ENCODE measurements at regions not wholly inside any gene's neighbourhood (a gene's known extent, or its start where the extent isn't known, plus 50 kb on each side); places are given as distances from the start of the nearest gene placed in this dataset.
"Not testable (repeated sequence)": the region's sequence is repeated elsewhere in the genome, so short reads cannot be mapped to it uniquely, and the experiment has no call there.

- TF ChIP-seq REST (IDR thresholded peaks at IDR 0.05; ENCODE audit: insufficient replicate concordance, low read depth) (no peak), SPI1 (IDR thresholded peaks at IDR 0.05; ENCODE audit: borderline replicate concordance, low read depth) (no peak), CTCF (IDR thresholded peaks at IDR 0.05; ENCODE audit: insufficient read depth, low read length) (no peak), GABPA (IDR thresholded peaks at IDR 0.05; ENCODE audit: low read depth) (no peak), POLR2AphosphoS5 (IDR thresholded peaks at IDR 0.05; ENCODE audit: low read depth) (no peak)
- no peak overlapping the region for H3K4me3 ChIP-seq (replicated peaks; ENCODE audit: insufficient read depth, low read length)
- DNase-seq (ENCODE audit: low read depth in 1 of 2, low spot score in 1 of 2): no peak
- H3K27ac ChIP-seq (replicated peaks): no peak overlapping the region
- no peaks in the 10 kb centered on the region for H3K27me3 ChIP-seq (ENCODE audit: insufficient read depth, poor library complexity, severe bottlenecking)
These were observed 161.8 kb upstream of the PDE4B start for GRCh38 chr1:65630855-65631254.

- no peak overlapping the region for H3K27ac ChIP-seq (replicated peaks)
- no peak for DNase-seq (ENCODE audit: low read depth in 1 of 2, low spot score in 1 of 2)
- no peak for TF ChIP-seq REST (IDR thresholded peaks at IDR 0.05; ENCODE audit: insufficient replicate concordance, low read depth)
- TF ChIP-seq CTCF (IDR thresholded peaks at IDR 0.05; ENCODE audit: insufficient read depth, low read length): no peak
- no peak for TF ChIP-seq SPI1 (IDR thresholded peaks at IDR 0.05; ENCODE audit: borderline replicate concordance, low read depth)
- TF ChIP-seq GABPA (IDR thresholded peaks at IDR 0.05; ENCODE audit: low read depth): no peak
- TF ChIP-seq POLR2AphosphoS5 (IDR thresholded peaks at IDR 0.05; ENCODE audit: low read depth): no peak
- H3K27me3 ChIP-seq (ENCODE audit: insufficient read depth, poor library complexity, severe bottlenecking): no peaks in the 10 kb centered on the region
- H3K4me3 ChIP-seq (replicated peaks; ENCODE audit: insufficient read depth, low read length): no peak overlapping the region
These were observed 160.5 kb upstream of the PDE4B start for GRCh38 chr1:65632235-65632634.

- Histone ChIP-seq H3K27me3 (ENCODE audit: insufficient read depth, poor library complexity, severe bottlenecking) (no peaks in the 10 kb centered on the region), H3K27ac (replicated peaks) (no peak overlapping the region), H3K4me3 (replicated peaks; ENCODE audit: insufficient read depth, low read length) (no peak overlapping the region)
- no peak for DNase-seq (ENCODE audit: low read depth in 1 of 2, low spot score in 1 of 2)
- no peak for TF ChIP-seq CTCF (IDR thresholded peaks at IDR 0.05; ENCODE audit: insufficient read depth, low read length)
- TF ChIP-seq GABPA (IDR thresholded peaks at IDR 0.05; ENCODE audit: low read depth): no peak
- no peak for TF ChIP-seq POLR2AphosphoS5 (IDR thresholded peaks at IDR 0.05; ENCODE audit: low read depth)
- no peak for TF ChIP-seq REST (IDR thresholded peaks at IDR 0.05; ENCODE audit: insufficient replicate concordance, low read depth)
- TF ChIP-seq SPI1 (IDR thresholded peaks at IDR 0.05; ENCODE audit: borderline replicate concordance, low read depth): no peak
These were observed 152.6 kb upstream of the PDE4B start for GRCh38 chr1:65640046-65640445.

- H3K4me3 ChIP-seq (replicated peaks; ENCODE audit: insufficient read depth, low read length): not testable (repeated sequence)
These were observed 143.5 kb upstream of the PDE4B start for GRCh38 chr1:65649185-65649584.

More at GRCh38 chr1:65649185-65649584, 143.5 kb upstream of the PDE4B start:
- DNase-seq (ENCODE audit: low read depth in 1 of 2, low spot score in 1 of 2); H3K27me3 ChIP-seq (ENCODE audit: insufficient read depth, poor library complexity, severe bottlenecking); H3K27ac ChIP-seq (replicated peaks): not testable (repeated sequence)

All from HL-60 (cell line).